GM12892 (cell line): ENCODE measurements at regions not wholly inside any gene's neighbourhood (a gene's known extent, or its start where the extent isn't known, plus 50 kb on each side); places are given as distances from the start of the nearest gene placed in this dataset.

Experiments
- DNase-seq: peaks from one replicate; pipeline ENCODE4 v3.0.0; 2011; ENCODE audit not compliant: insufficient read length
- FAIRE-seq: peaks from 2 replicates; lab custom pipeline; 2011; peaks lifted over from hg19 to GRCh38; lab: Jason Lieb, UNC
- POLR2A ChIP-seq: IDR thresholded peaks from 2 replicates; pipeline ENCODE4 v1.6.1; 2011; ENCODE audit warnings: low read depth, low read length, control low read depth
- POLR2AphosphoS5 ChIP-seq: IDR thresholded peaks from 2 replicates; pipeline ENCODE4 v1.6.1; 2011; ENCODE audit warnings: low read depth, low read length, control low read depth
- TAF1 ChIP-seq: IDR thresholded peaks from 2 replicates; pipeline ENCODE4 v1.6.1; 2011; ENCODE audit warnings: low read depth, mild to moderate bottlenecking, control low read depth, low read length, borderline replicate concordance

GRCh38 chr6:144855375-144855774, 570.2 kb downstream of the UTRN start:
- no peak for DNase-seq
- no peak for TF ChIP-seq POLR2A
- no peak for FAIRE-seq

- TF ChIP-seq POLR2AphosphoS5, result no peak
- TF ChIP-seq POLR2A, result no peak
- TF ChIP-seq TAF1, result no peak
Observed at GRCh38 chr6:144855812-144856531, 570.8 kb downstream of the UTRN start.

GRCh38 chr6:144856622-144857021, 571.5 kb downstream of the UTRN start:
- TF ChIP-seq POLR2A (no peak), TAF1 (no peak), POLR2AphosphoS5 (no peak)
- DNase-seq (no peak), FAIRE-seq (no peak)

More at GRCh38 chr6:144855812-144856531, 570.8 kb downstream of the UTRN start:
- FAIRE-seq (no peak), DNase-seq (no peak)

GRCh38 chr6:144857086-144857485, 572.0 kb downstream of the UTRN start:
- no peak for TF ChIP-seq POLR2AphosphoS5
- no peak for TF ChIP-seq POLR2A
- no peak for TF ChIP-seq TAF1
- DNase-seq (no peak), FAIRE-seq (no peak)

GRCh38 chr6:144862769-144863168, 577.6 kb downstream of the UTRN start:
- no peak for TF ChIP-seq POLR2AphosphoS5
- no peak for TF ChIP-seq POLR2A
- TF ChIP-seq TAF1, result no peak
- FAIRE-seq (no peak), DNase-seq (no peak)

GRCh38 chr6:144867761-144868160, 582.6 kb downstream of the UTRN start:
- FAIRE-seq, result no peak
- no peak for DNase-seq
- TF ChIP-seq POLR2A (no peak), TAF1 (no peak), POLR2AphosphoS5 (no peak)

- TF ChIP-seq POLR2AphosphoS5 (no peak), TAF1 (no peak), POLR2A (no peak)
- FAIRE-seq (no peak), DNase-seq (no peak)
Observed at GRCh38 chr6:144870782-144871181, 585.6 kb downstream of the UTRN start.

GRCh38 chr6:144873623-144874378, 588.7 kb downstream of the UTRN start:
- FAIRE-seq (no peak), DNase-seq (no peak)
- TF ChIP-seq TAF1, result no peak

GRCh38 chr6:144876689-144877088, 591.6 kb downstream of the UTRN start:
- FAIRE-seq, result no peak
- TF ChIP-seq TAF1, result no peak
- no peak for TF ChIP-seq POLR2A
- no peak for TF ChIP-seq POLR2AphosphoS5
- DNase-seq, result no peak

GRCh38 chr6:144877118-144877517, 592.0 kb downstream of the UTRN start:
- TF ChIP-seq POLR2AphosphoS5, result no peak
- no peak for TF ChIP-seq TAF1
- no peak for TF ChIP-seq POLR2A
- FAIRE-seq, result no peak

GRCh38 chr6:144878577-144878976, 593.4 kb downstream of the UTRN start:
- TF ChIP-seq TAF1 (no peak), POLR2AphosphoS5 (no peak), POLR2A (no peak)
- FAIRE-seq, result peak; percentile 67
- no peak for DNase-seq

More at GRCh38 chr6:144877118-144877517, 592.0 kb downstream of the UTRN start:
- DNase-seq, result no peak

GRCh38 chr6:144879436-144879835, 594.3 kb downstream of the UTRN start:
- FAIRE-seq (no peak), DNase-seq (no peak)
- TF ChIP-seq POLR2AphosphoS5 (no peak), TAF1 (no peak), POLR2A (no peak)
